ENCODE measurements at regions not wholly inside any gene's neighbourhood (a gene's known extent, or its start where the extent isn't known, plus 50 kb on each side); places are given as distances from the start of the nearest gene placed in this dataset.

DNA sequence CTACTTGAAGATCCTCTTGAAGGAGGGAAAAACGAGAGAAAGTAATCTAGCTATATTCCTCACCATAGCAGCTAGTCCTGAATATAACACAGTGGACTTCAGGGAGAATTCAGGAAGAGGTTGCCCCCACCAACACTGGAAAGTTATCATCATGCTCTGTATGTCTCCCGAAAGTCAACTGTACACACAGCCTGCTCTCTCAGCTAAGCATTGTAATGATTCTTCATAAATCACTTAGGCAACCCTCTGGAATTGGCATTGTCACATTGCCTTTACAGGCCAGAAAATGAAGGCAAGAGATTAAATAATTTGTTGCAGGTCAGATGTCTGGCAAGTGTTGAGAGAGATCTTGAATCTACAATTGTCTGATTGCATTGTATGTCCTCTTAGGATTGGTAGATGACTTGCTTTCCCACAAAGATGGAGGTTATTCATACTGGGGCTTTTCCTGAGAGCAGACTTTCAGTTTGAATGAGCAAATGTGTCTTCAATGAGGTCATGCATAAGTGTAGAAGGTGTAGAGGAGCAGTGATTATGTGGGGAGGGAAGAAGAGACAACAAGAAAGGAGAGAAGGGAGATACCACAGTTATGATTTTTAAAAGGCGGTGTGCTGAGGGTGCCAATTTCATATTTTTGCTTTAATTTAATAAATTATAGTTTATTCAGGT lies 667.2 kb downstream of the DCDC2C start:
- TF ChIP-seq, protein P1, sequence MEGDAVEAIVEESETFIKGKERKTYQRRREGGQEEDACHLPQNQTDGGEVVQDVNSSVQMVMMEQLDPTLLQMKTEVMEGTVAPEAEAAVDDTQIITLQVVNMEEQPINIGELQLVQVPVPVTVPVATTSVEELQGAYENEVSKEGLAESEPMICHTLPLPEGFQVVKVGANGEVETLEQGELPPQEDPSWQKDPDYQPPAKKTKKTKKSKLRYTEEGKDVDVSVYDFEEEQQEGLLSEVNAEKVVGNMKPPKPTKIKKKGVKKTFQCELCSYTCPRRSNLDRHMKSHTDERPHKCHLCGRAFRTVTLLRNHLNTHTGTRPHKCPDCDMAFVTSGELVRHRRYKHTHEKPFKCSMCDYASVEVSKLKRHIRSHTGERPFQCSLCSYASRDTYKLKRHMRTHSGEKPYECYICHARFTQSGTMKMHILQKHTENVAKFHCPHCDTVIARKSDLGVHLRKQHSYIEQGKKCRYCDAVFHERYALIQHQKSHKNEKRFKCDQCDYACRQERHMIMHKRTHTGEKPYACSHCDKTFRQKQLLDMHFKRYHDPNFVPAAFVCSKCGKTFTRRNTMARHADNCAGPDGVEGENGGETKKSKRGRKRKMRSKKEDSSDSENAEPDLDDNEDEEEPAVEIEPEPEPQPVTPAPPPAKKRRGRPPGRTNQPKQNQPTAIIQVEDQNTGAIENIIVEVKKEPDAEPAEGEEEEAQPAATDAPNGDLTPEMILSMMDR (IDR thresholded peaks at IDR 0.05): no peak
- Mint-ChIP-seq H3K27ac (ENCODE audit: unreplicated experiment) (no peak overlapping the region), H3K4me3 (ENCODE audit: unreplicated experiment) (no peak overlapping the region), H3K9me3 (ENCODE audit: low read depth) (peaks cover 20% of the 10 kb centered on the region), H3K4me1 (ENCODE audit: low read depth) (no peaks in the 10 kb centered on the region), H3K36me3 (ENCODE audit: low read depth) (peaks cover 13% of the 10 kb centered on the region), H3K27me3 (ENCODE audit: low read depth) (no peaks in the 10 kb centered on the region)
- no peak for DNase-seq (ENCODE audit: low spot score)

DNA sequence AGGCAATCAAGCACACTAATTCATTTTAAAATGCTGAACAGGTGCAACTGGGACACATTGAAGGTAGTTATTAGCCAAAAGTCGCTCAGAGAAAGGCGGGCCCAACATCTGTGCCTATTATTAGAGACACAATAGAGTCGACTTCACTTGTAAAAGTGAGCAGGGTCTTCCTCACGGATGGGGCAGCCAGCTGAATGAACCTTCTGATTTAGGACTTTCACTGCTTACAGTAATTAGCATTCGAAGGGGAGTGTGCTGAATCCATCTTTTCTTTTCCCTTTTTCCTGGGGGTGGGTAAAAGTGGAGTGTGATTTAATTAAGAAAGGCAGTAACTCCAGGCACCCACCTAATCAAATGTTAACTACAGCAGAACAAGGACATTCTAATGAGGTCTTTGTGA lies 677.7 kb downstream of the DCDC2C start:
- Mint-ChIP-seq H3K4me1 (ENCODE audit: low read depth) (no peaks in the 10 kb centered on the region), H3K4me3 (ENCODE audit: unreplicated experiment) (no peak overlapping the region), H3K36me3 (ENCODE audit: low read depth) (no peaks in the 10 kb centered on the region), H3K9me3 (ENCODE audit: low read depth) (peaks cover under 1% of the 10 kb centered on the region), H3K27ac (ENCODE audit: unreplicated experiment) (no peak overlapping the region), H3K27me3 (ENCODE audit: low read depth) (no peaks in the 10 kb centered on the region)
- DNase-seq (ENCODE audit: low spot score): no peak
- TF ChIP-seq, protein P1 (IDR thresholded peaks at IDR 0.05): no peak

DNA sequence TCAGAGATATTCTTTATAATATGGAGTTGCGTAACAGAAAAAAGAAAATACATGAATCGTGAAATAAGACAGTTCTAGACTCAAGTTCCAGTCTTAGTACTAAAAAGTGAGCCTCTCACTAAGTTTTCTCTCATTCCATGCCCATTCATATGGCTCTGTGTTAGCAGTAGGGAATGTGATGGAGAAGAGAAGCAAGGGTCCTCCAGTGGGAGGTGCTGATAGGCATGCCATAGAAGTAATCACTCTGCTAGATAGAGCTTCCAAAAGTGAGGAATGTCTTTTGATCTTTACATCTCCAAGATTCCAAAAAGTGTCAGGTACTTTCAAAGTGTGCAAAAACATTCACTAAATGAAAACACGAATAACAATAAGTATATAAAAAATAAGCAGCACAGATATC lies 678.4 kb downstream of the DCDC2C start:
- no peak overlapping the region for H3K27ac Mint-ChIP-seq (ENCODE audit: unreplicated experiment)
- no peak overlapping the region for H3K4me3 Mint-ChIP-seq (ENCODE audit: unreplicated experiment)
- H3K27me3 Mint-ChIP-seq (ENCODE audit: low read depth): no peaks in the 10 kb centered on the region
- H3K4me1 Mint-ChIP-seq (ENCODE audit: low read depth): no peaks in the 10 kb centered on the region
- DNase-seq (ENCODE audit: low spot score): no peak
- no peaks in the 10 kb centered on the region for H3K36me3 Mint-ChIP-seq (ENCODE audit: low read depth)
- TF ChIP-seq, protein P1 (IDR thresholded peaks at IDR 0.05): no peak
- peaks cover 3% of the 10 kb centered on the region for H3K9me3 Mint-ChIP-seq (ENCODE audit: low read depth)

DNA sequence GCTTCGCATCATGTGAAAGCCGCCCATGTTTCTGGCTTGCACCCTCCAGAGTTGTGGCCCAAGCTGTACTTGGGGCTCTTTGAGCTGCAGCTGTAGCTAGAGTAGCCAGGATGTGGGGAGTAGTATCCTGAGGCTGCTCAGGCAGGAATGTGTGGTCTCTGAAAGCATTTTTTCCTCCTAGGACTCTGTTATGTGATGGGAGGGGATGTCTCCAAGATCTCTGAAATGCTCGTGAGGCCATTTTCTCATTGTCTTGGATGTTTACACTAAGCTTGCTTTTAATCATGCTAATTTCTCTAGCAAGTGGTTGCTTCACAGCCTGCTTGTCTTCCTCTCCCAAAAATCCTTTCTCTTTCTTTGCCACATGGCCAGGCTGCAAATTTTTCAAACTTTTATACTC lies 687.6 kb downstream of the DCDC2C start:
- Mint-ChIP-seq H3K36me3 (ENCODE audit: low read depth) (peaks cover 8% of the 10 kb centered on the region), H3K27me3 (ENCODE audit: low read depth) (no peaks in the 10 kb centered on the region), H3K9me3 (ENCODE audit: low read depth) (peaks cover 51% of the 10 kb centered on the region), H3K4me3 (ENCODE audit: unreplicated experiment) (no peak overlapping the region), H3K4me1 (ENCODE audit: low read depth) (no peaks in the 10 kb centered on the region), H3K27ac (ENCODE audit: unreplicated experiment) (no peak overlapping the region)
- no peak for DNase-seq (ENCODE audit: low spot score)
- TF ChIP-seq, protein P1 (IDR thresholded peaks at IDR 0.05): no peak

DNA sequence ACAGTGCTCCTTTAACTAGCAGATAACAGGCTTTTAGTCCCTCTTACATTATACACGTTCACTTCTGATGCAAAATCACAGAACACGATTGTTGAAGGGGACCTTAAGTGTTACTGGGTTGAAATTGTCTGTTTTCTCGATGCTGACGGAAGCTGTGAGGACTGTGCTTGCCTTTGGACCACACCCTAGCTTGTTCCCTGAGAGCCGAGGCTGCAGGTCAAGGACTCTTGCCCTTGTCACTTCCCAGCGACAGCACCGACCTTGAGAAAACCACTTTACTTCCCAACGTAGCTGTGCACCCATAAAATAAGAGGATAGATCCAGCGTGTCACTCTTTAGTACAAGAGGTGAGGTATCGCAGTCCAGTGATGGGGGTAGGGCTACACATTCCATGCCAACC lies 701.0 kb downstream of the DCDC2C start:
- no peak for DNase-seq (ENCODE audit: low spot score)
- TF ChIP-seq, protein P1 (IDR thresholded peaks at IDR 0.05): no peak
- H3K4me3 Mint-ChIP-seq (ENCODE audit: unreplicated experiment): no peak overlapping the region
- H3K4me1 Mint-ChIP-seq (ENCODE audit: low read depth): no peaks in the 10 kb centered on the region
- H3K27me3 Mint-ChIP-seq (ENCODE audit: low read depth): no peaks in the 10 kb centered on the region
- peaks cover 2% of the 10 kb centered on the region for H3K36me3 Mint-ChIP-seq (ENCODE audit: low read depth)
- peaks cover 14% of the 10 kb centered on the region for H3K9me3 Mint-ChIP-seq (ENCODE audit: low read depth)
- no peak overlapping the region for H3K27ac Mint-ChIP-seq (ENCODE audit: unreplicated experiment)
